ENCODE measurements at regions not wholly inside any gene's neighbourhood (a gene's known extent, or its start where the extent isn't known, plus 50 kb on each side); places are given as distances from the start of the nearest gene placed in this dataset.
"Not testable (repeated sequence)": the region's sequence is repeated elsewhere in the genome, so short reads cannot be mapped to it uniquely, and the experiment has no call there.

GRCh38 chrX:63526863-63527262 is 175.7 kb upstream of the SPIN4 start:
- H3K9me3 ChIP-seq (ENCODE audit: control insufficient read depth in 3 of 3, low read length in 3 of 3) = peaks cover 0 to 3% (median 0%) of the 10 kb centered on the region in 3 donors
- H3K4me3 ChIP-seq (ENCODE audit: low read length in 3 of 3) = no peak overlapping the region
- H3K9ac ChIP-seq (ENCODE audit: low read depth in 1 of 3, low read length in 3 of 3) = no peak overlapping the region
- peaks cover 0 to 2% (median 0%) of the 10 kb centered on the region in 3 donors for H3K4me1 ChIP-seq (ENCODE audit: control insufficient read depth in 3 of 3, insufficient read depth in 3 of 3, low read length in 3 of 3)
- no peak overlapping the region for H3K27ac ChIP-seq (ENCODE audit: low read depth, low read length)
- no peaks in the 10 kb centered on the region for H3K36me3 ChIP-seq (ENCODE audit: control insufficient read depth in 3 of 3, insufficient read depth in 3 of 3, low read length in 3 of 3)
- no peaks in the 10 kb centered on the region for H3K27me3 ChIP-seq (ENCODE audit: control insufficient read depth in 3 of 3, insufficient read depth in 3 of 3, low read length in 3 of 3)

GRCh38 chrX:63525491-63525890 is 174.4 kb upstream of the SPIN4 start:
- H3K4me1 ChIP-seq (ENCODE audit: control insufficient read depth in 3 of 3, insufficient read depth in 3 of 3, low read length in 3 of 3) = peaks cover 0 to 2% (median 0%) of the 10 kb centered on the region in 3 donors
- no peaks in the 10 kb centered on the region for H3K36me3 ChIP-seq (ENCODE audit: control insufficient read depth in 3 of 3, insufficient read depth in 3 of 3, low read length in 3 of 3)
- H3K9ac ChIP-seq (ENCODE audit: low read depth in 1 of 3, low read length in 3 of 3) = no peak overlapping the region
- H3K27ac ChIP-seq (ENCODE audit: low read depth, low read length) = no peak overlapping the region
- no peak overlapping the region for H3K4me3 ChIP-seq (ENCODE audit: low read length in 3 of 3)
- peaks cover 0 to 3% (median 0%) of the 10 kb centered on the region in 3 donors for H3K9me3 ChIP-seq (ENCODE audit: control insufficient read depth in 3 of 3, low read length in 3 of 3)
- no peaks in the 10 kb centered on the region for H3K27me3 ChIP-seq (ENCODE audit: control insufficient read depth in 3 of 3, insufficient read depth in 3 of 3, low read length in 3 of 3)

GRCh38 chrX:63519368-63519767 is 168.2 kb upstream of the SPIN4 start:
- not testable (repeated sequence) for H3K9ac ChIP-seq (ENCODE audit: low read depth in 1 of 3, low read length in 3 of 3); H3K36me3 ChIP-seq (ENCODE audit: control insufficient read depth in 3 of 3, insufficient read depth in 3 of 3, low read length in 3 of 3); H3K4me3 ChIP-seq (ENCODE audit: low read length in 3 of 3); H3K27ac ChIP-seq (ENCODE audit: low read depth, low read length); H3K4me1 ChIP-seq (ENCODE audit: control insufficient read depth in 3 of 3, insufficient read depth in 3 of 3, low read length in 3 of 3); H3K9me3 ChIP-seq (ENCODE audit: control insufficient read depth in 3 of 3, low read length in 3 of 3); H3K27me3 ChIP-seq (ENCODE audit: control insufficient read depth in 3 of 3, insufficient read depth in 3 of 3, low read length in 3 of 3)

- Histone ChIP-seq H3K9ac (ENCODE audit: low read depth in 1 of 3, low read length in 3 of 3) (no peak overlapping the region), H3K27me3 (ENCODE audit: control insufficient read depth in 3 of 3, insufficient read depth in 3 of 3, low read length in 3 of 3) (no peaks in the 10 kb centered on the region), H3K36me3 (ENCODE audit: control insufficient read depth in 3 of 3, insufficient read depth in 3 of 3, low read length in 3 of 3) (no peaks in the 10 kb centered on the region), H3K4me3 (ENCODE audit: low read length in 3 of 3) (no peak overlapping the region), H3K9me3 (ENCODE audit: control insufficient read depth in 3 of 3, low read length in 3 of 3) (no peaks in the 10 kb centered on the region), H3K27ac (ENCODE audit: low read depth, low read length) (no peak overlapping the region), H3K4me1 (ENCODE audit: control insufficient read depth in 3 of 3, insufficient read depth in 3 of 3, low read length in 3 of 3) (peaks cover 0 to 4% (median 0%) of the 10 kb centered on the region in 3 donors)
These were observed 163.5 kb upstream of the SPIN4 start for GRCh38 chrX:63514569-63515080.

GRCh38 chrX:63513825-63514568 is 162.9 kb upstream of the SPIN4 start:
- Histone ChIP-seq H3K4me3 (ENCODE audit: low read length in 3 of 3) (no peak overlapping the region), H3K27me3 (ENCODE audit: control insufficient read depth in 3 of 3, insufficient read depth in 3 of 3, low read length in 3 of 3) (no peaks in the 10 kb centered on the region), H3K9ac (ENCODE audit: low read depth in 1 of 3, low read length in 3 of 3) (no peak overlapping the region), H3K27ac (ENCODE audit: low read depth, low read length) (no peak overlapping the region), H3K9me3 (ENCODE audit: control insufficient read depth in 3 of 3, low read length in 3 of 3) (no peaks in the 10 kb centered on the region), H3K36me3 (ENCODE audit: control insufficient read depth in 3 of 3, insufficient read depth in 3 of 3, low read length in 3 of 3) (no peaks in the 10 kb centered on the region), H3K4me1 (ENCODE audit: control insufficient read depth in 3 of 3, insufficient read depth in 3 of 3, low read length in 3 of 3) (peaks cover 0 to 4% (median 0%) of the 10 kb centered on the region in 3 donors)

GRCh38 chrX:63511361-63511760 is 160.2 kb upstream of the SPIN4 start:
- H3K36me3 ChIP-seq (ENCODE audit: control insufficient read depth in 3 of 3, insufficient read depth in 3 of 3, low read length in 3 of 3) = no peaks in the 10 kb centered on the region
- H3K4me3 ChIP-seq (ENCODE audit: low read length in 3 of 3) = no peak overlapping the region
- no peak overlapping the region for H3K9ac ChIP-seq (ENCODE audit: low read depth in 1 of 3, low read length in 3 of 3)
- no peak overlapping the region for H3K27ac ChIP-seq (ENCODE audit: low read depth, low read length)
- no peaks in the 10 kb centered on the region for H3K9me3 ChIP-seq (ENCODE audit: control insufficient read depth in 3 of 3, low read length in 3 of 3)
- peaks cover 0 to 4% (median 0%) of the 10 kb centered on the region in 3 donors for H3K4me1 ChIP-seq (ENCODE audit: control insufficient read depth in 3 of 3, insufficient read depth in 3 of 3, low read length in 3 of 3)
- H3K27me3 ChIP-seq (ENCODE audit: control insufficient read depth in 3 of 3, insufficient read depth in 3 of 3, low read length in 3 of 3) = no peaks in the 10 kb centered on the region

GRCh38 chrX:63508668-63509067 is 157.5 kb upstream of the SPIN4 start:
- Histone ChIP-seq H3K4me3 (ENCODE audit: low read length in 3 of 3) (no peak overlapping the region), H3K36me3 (ENCODE audit: control insufficient read depth in 3 of 3, insufficient read depth in 3 of 3, low read length in 3 of 3) (no peaks in the 10 kb centered on the region), H3K9ac (ENCODE audit: low read depth in 1 of 3, low read length in 3 of 3) (no peak overlapping the region), H3K27me3 (ENCODE audit: control insufficient read depth in 3 of 3, insufficient read depth in 3 of 3, low read length in 3 of 3) (no peaks in the 10 kb centered on the region), H3K9me3 (ENCODE audit: control insufficient read depth in 3 of 3, low read length in 3 of 3) (no peaks in the 10 kb centered on the region), H3K4me1 (ENCODE audit: control insufficient read depth in 3 of 3, insufficient read depth in 3 of 3, low read length in 3 of 3) (no peaks in the 10 kb centered on the region), H3K27ac (ENCODE audit: low read depth, low read length) (no peak overlapping the region)

GRCh38 chrX:63506320-63506719 is 155.2 kb upstream of the SPIN4 start:
- no peak overlapping the region for H3K4me3 ChIP-seq (ENCODE audit: low read length in 3 of 3)
- H3K9ac ChIP-seq (ENCODE audit: low read depth in 1 of 3, low read length in 3 of 3) = no peak overlapping the region
- H3K27me3 ChIP-seq (ENCODE audit: control insufficient read depth in 3 of 3, insufficient read depth in 3 of 3, low read length in 3 of 3) = no peaks in the 10 kb centered on the region
- H3K36me3 ChIP-seq (ENCODE audit: control insufficient read depth in 3 of 3, insufficient read depth in 3 of 3, low read length in 3 of 3) = no peaks in the 10 kb centered on the region
- no peaks in the 10 kb centered on the region for H3K4me1 ChIP-seq (ENCODE audit: control insufficient read depth in 3 of 3, insufficient read depth in 3 of 3, low read length in 3 of 3)
- no peak overlapping the region for H3K27ac ChIP-seq (ENCODE audit: low read depth, low read length)
- no peaks in the 10 kb centered on the region for H3K9me3 ChIP-seq (ENCODE audit: control insufficient read depth in 3 of 3, low read length in 3 of 3)

- H3K36me3 ChIP-seq (ENCODE audit: control insufficient read depth in 3 of 3, insufficient read depth in 3 of 3, low read length in 3 of 3) = no peaks in the 10 kb centered on the region
- H3K9me3 ChIP-seq (ENCODE audit: control insufficient read depth in 3 of 3, low read length in 3 of 3) = no peaks in the 10 kb centered on the region
These were observed 152.4 kb upstream of the SPIN4 start for GRCh38 chrX:63503541-63503940.

GRCh38 chrX:63488546-63489373 is 137.6 kb upstream of the SPIN4 start:
- Histone ChIP-seq H3K27me3 (ENCODE audit: control insufficient read depth in 3 of 3, insufficient read depth in 3 of 3, low read length in 3 of 3) (no peaks in the 10 kb centered on the region), H3K9me3 (ENCODE audit: control insufficient read depth in 3 of 3, low read length in 3 of 3) (no peaks in the 10 kb centered on the region), H3K4me3 (ENCODE audit: low read length in 3 of 3) (no peak overlapping the region), H3K9ac (ENCODE audit: low read depth in 1 of 3, low read length in 3 of 3) (no peak overlapping the region), H3K36me3 (ENCODE audit: control insufficient read depth in 3 of 3, insufficient read depth in 3 of 3, low read length in 3 of 3) (no peaks in the 10 kb centered on the region), H3K4me1 (ENCODE audit: control insufficient read depth in 3 of 3, insufficient read depth in 3 of 3, low read length in 3 of 3) (peaks cover 0 to 7% (median 4%) of the 10 kb centered on the region in 3 donors), H3K27ac (ENCODE audit: low read depth, low read length) (no peak overlapping the region)

More at GRCh38 chrX:63503541-63503940, 152.4 kb upstream of the SPIN4 start:
- no peak overlapping the region for H3K9ac ChIP-seq (ENCODE audit: low read depth in 1 of 3, low read length in 3 of 3)
- no peak overlapping the region for H3K27ac ChIP-seq (ENCODE audit: low read depth, low read length)
- no peaks in the 10 kb centered on the region for H3K27me3 ChIP-seq (ENCODE audit: control insufficient read depth in 3 of 3, insufficient read depth in 3 of 3, low read length in 3 of 3)
- H3K4me3 ChIP-seq (ENCODE audit: low read length in 3 of 3) = no peak overlapping the region
- no peaks in the 10 kb centered on the region for H3K4me1 ChIP-seq (ENCODE audit: control insufficient read depth in 3 of 3, insufficient read depth in 3 of 3, low read length in 3 of 3)

All from skeletal muscle tissue (tissue), 3 donors.